Left hindlimb (tissue), 1 donor: ENCODE measurements at regions not wholly inside any gene's neighbourhood (a gene's known extent, or its start where the extent isn't known, plus 50 kb on each side); places are given as distances from the start of the nearest gene placed in this dataset.
"Not testable (repeated sequence)": the region's sequence is repeated elsewhere in the genome, so short reads cannot be mapped to it uniquely, and the experiment has no call there.

Experiments
- DNase-seq: peaks from one replicate; pipeline ENCODE4 v3.0.0-alpha.2; 2018

DNA sequence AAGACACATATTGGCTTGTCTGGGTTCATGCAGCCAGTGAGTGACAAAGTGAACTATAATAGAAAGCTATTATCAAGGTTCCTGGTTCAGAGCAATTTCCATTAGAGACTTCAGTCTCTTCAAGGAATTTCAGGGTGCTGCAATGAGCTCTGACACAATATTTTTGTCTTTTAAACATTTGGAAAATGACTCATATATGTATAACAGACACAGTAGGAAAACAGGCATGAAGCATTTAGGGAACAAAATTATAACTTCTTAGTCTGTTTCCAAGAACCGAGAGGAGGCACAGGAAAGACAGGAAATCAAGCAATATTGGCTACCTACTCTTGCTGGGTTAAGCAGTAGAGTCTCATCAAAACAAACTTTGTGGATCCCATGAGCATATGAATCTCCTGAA, 170.4 kb downstream of the PTPRC start:
- no peak for DNase-seq

DNA sequence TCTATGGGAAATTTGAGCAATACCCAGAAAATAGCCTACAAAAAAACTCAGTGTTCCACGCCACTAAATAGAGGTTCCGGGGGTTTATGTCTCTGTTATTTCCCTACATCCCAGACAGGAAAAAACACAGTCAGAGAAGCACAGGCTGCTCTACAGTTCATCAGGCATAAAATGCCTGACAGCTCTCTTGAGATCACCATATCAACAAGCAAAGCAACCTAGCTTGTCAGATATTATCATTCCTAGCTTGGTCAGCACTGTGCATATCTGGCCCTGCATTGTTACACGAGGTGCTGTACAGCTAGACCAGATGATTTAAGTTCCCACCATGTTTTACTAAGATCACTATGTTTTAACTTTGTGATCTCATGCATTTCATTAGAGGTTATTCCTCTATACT, 172.6 kb downstream of the PTPRC start:
- no peak for DNase-seq

DNA sequence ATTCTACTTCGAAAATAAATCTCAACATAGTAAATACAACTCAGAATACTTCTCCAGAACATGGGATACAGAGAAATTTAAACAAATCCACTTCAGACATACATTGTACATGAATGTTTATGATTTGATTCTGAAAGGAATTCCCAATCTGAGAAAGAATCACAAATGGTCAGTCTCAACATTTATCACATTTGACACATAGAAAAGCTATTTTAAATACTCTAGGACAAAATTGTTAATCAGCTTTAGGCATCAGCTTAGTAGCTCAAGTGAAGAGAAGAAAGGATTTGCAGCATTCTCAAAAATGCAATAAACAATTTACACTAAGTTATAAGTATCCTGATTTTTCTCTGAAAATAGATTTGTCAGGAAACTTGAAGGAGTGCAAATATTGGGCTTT, 184.8 kb downstream of the PTPRC start:
- no peak for DNase-seq

- no peak for DNase-seq
Observed at GRCh38 chr1:198825254-198825653, 186.4 kb downstream of the PTPRC start.

GRCh38 chr1:198829356-198829755, 190.5 kb downstream of the PTPRC start:
- DNase-seq: no peak

DNA sequence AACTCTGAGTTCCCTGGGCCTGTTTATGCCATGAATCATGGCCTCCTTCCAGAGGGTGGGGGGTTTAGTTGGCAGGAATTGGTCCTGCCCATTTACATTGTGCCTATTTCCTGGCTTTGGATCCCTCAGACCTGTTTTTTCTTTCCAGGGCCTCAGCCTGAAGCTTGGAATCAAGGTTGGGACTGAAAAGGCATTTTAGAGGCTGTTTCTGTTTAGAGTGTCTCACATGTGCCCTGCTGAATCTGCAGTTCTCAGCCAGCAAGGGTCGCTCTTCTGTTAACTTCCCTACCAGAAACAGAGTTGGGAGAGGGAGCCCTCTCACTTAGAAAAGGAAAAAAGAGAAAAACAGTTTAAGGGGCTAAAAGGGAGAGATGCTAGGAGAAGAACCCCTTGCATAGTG, 191.1 kb downstream of the PTPRC start:
- DNase-seq: no peak

- DNase-seq: no peak
Observed at GRCh38 chr1:198830412-198830811, 191.6 kb downstream of the PTPRC start.

GRCh38 chr1:198833706-198834503, 195.1 kb downstream of the PTPRC start:
- no peak for DNase-seq

- DNase-seq: no peak
Observed at GRCh38 chr1:198837278-198838021, 198.6 kb downstream of the PTPRC start.

DNA sequence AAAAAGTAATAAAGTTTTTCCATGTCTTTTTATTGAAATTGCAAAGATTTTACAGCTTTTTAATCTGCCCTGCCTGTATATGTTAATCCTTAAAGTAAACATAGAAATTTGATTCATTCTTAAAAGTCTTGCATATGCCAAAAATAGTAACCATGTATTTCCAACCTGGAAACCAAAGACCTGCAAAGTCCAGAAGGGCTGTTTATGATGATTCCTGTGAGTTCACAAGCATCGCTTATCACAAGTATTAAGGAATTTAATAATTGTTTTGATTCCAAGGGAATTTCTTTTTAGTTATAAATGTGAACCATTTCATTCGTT, 199.1 kb downstream of the PTPRC start:
- no peak for DNase-seq

GRCh38 chr1:198841477-198841876, 202.6 kb downstream of the PTPRC start:
- no peak for DNase-seq

DNA sequence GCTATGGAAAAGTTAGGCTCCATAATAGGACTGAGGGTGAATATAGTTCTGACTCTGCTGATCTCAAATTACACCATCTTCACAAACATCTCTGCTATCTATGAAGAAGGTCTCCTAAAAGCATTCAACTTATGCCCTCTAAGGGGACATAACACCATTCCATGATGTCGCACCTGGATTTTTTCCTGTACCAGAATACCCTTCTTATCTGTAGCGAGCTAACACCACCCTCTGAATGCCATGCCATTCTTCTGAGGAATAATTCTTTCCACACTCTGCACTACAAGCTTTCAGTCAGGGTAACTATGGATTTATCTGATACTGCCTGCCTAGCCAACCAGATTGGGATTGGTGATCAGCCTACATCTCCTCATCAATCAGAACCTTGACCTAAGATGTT, 203.8 kb downstream of the PTPRC start:
- no peak for DNase-seq

- no peak for DNase-seq
Observed at GRCh38 chr1:198845271-198845670, 206.4 kb downstream of the PTPRC start.

DNA sequence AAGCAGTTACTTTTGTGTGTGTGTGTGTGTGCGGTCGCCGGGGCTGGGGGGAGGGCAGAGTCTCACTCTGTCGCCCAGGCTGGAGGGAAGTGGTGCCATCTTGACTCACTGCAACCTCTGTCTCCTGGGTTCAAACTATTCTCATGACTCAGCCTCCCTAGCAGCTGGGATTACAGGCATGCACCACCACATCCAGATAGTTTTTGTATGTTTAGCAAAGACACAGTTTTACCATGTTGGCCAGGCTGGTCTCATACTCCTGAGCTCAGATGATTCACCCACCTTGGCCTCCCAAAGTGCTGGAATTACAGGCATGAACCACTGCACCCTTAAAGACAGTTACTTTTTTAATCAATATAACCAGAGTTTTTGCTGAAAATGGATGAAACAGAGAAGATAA, 207.0 kb downstream of the PTPRC start:
- DNase-seq: no peak

GRCh38 chr1:198846556-198846955, 207.7 kb downstream of the PTPRC start:
- DNase-seq: no peak

DNA sequence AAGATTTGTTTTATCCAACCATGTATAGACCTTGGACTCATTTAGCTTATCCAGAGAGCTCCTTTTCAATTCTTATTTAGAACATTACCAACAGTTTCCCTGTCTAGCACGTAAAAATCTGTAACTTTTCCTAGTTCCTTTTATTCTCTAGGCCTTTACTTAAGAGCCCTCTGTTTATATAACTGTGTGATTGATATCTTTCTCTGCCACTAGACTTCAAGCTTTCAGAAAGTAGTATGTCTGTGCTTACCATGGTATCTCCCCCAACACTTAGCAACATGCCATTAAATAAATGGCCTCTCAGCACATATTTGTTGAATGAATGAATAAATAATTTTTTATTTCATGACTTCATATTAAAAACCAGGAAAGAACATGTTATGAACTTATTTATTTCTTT, 209.4 kb downstream of the PTPRC start:
- DNase-seq: no peak

DNA sequence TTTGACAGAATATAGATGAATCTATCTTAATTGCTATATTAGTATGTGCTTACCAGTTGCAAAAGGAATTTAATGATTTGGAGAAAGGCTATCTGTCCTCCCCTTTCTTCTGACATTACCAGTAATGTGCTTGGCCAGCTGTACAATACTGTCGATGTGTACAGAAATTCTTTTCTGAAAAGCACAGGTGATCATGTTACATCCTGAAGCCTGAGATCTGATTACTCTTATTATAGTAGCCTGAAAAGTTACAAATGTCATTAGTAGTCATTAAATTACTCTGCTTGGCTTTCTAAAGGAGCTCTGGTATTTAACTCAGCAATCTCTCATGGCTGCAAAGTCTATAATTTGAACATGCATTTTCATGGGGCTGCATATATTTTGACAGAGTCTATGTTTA, 209.8 kb downstream of the PTPRC start:
- no peak for DNase-seq

DNA sequence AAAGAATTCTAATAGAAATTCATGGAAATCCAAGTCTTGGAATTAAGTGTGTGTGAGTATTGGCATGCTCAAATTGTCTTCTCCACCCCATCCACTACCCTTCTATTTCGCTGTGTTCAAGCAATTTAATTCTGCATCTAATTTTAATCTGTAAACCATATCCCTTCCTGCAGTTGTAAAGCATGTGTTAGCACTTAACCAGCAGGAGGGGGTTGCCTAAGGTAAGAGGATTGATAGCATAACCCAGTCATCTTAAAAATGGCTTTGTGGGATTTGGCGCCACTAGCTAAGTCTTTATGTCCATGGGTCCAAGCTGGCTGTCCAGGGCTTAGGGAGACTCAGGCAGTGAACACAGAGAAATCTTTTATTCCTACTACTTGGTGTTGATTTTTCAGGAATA, 210.3 kb downstream of the PTPRC start:
- no peak for DNase-seq

DNA sequence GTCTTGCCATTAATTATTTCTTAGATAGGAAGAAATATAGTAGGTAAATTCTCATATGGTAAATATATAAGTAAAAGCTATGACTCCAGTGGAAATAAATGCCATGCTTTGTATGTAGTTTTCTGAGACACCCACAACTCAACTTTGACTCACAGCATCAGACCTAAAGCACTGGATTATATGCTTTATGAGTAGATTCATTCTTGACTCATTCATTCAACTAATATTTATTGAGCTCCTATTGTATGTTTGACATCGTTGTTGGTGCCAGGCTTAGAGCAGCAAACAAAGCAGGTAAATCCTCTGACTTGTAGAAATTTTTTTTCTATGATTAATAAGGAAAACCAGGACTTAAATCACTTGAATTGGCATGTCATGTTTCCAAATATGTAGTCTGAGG, 211.4 kb downstream of the PTPRC start:
- DNase-seq: no peak

- not testable (repeated sequence) for DNase-seq
Observed at GRCh38 chr1:198850966-198851365, 212.1 kb downstream of the PTPRC start.

- no peak for DNase-seq
Observed at GRCh38 chr1:198856601-198857000, 217.8 kb downstream of the PTPRC start.

DNA sequence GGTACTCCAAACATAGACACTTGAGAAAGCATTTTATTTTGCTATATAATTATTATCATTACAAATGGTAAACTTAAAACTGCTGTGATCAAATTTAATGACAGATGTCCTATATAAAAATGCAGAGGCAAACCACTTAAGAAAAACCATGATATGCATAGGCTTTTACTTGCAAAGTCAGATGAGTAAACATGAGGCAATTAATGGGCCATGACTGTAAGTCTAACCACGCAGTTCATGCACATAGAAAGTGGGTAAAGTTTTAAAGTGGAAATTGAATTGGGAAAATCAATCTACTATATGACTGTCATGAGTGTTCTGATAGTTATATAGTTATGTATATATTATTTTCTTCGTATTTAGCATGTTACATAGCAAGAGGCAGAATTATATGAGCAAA, 219.2 kb downstream of the PTPRC start:
- no peak for DNase-seq

DNA sequence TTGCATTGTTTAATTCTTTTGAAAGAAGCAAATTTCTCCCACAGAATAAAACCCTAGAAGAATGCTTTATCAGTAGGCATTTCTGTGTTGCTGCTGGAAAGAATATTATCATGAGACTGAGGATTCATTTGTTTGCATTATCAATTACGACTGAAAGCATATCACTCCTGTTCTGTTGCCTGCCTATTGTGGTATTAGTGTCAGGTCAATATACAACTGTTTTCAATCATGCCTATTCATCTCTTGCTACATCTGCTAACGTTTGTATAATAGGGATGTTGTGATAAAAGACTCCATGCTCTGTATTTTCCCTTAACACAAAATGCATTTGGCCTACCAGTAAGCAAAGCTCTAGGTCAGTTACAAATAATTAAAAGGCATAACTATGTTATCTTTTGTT, 221.5 kb downstream of the PTPRC start:
- DNase-seq: no peak

DNA sequence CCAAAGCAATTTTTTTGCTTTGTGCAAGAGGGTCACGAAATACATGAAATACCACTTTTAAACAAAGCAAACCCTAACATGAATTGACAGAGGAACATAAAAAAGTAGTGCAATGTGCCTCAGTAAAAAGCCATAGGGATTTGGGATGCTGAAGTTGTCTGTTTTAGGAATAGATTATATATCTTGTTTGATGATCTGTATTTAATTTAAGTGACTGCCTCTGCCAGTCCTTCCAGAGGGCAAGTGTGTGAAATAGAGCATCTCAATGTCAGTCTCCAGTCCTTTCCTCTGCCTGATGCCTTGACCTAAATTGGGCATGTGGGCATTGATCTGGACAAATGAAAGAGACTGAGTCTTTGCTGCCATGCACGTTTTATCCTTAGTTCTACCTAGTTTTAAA, 222.8 kb downstream of the PTPRC start:
- DNase-seq: no peak

GRCh38 chr1:198864695-198865094, 225.9 kb downstream of the PTPRC start:
- no peak for DNase-seq
